ENCODE measurements at regions not wholly inside any gene's neighbourhood (a gene's known extent, or its start where the extent isn't known, plus 50 kb on each side); places are given as distances from the start of the nearest gene placed in this dataset.

- TF ChIP-seq CTCF (IDR thresholded peaks at IDR 0.05) (no peak), POLR2A (IDR thresholded peaks at IDR 0.05) (no peak)
Observed at GRCh38 chr1:221022331-221022730, 143.1 kb downstream of the HLX start.

Measured in upper lobe of left lung (tissue), 4 donors.